ENCODE measurements at regions not wholly inside any gene's neighbourhood (a gene's known extent, or its start where the extent isn't known, plus 50 kb on each side); places are given as distances from the start of the nearest gene placed in this dataset.

GRCh38 chr2:154637456-154637855, 61.0 kb upstream of the KCNJ3 start:
- Histone ChIP-seq H3K4me3 (ENCODE audit: insufficient read depth, low read length, poor library complexity, severe bottlenecking) (no peak overlapping the region), H3K36me3 (ENCODE audit: low read length) (no peaks in the 10 kb centered on the region), H3K9me3 (ENCODE audit: insufficient read depth, low read length) (no peaks in the 10 kb centered on the region), H3K79me2 (ENCODE audit: insufficient read depth, low read length) (no peaks in the 10 kb centered on the region), H2AFZ (ENCODE audit: low read depth, low read length, severe bottlenecking) (no peak overlapping the region), H3F3A (ENCODE audit: insufficient read depth) (no peaks in the 10 kb centered on the region), H3K27me3 (ENCODE audit: low read length) (no peaks in the 10 kb centered on the region), H3K27ac (ENCODE audit: low read depth, low read length) (no peak overlapping the region), H3K4me2 (ENCODE audit: low read depth, low read length, poor library complexity, severe bottlenecking) (no peak overlapping the region), H3K9ac (ENCODE audit: low read length) (no peak overlapping the region), H3K9me2 (replicated peaks; ENCODE audit: insufficient read depth, low read length) (no peaks in the 10 kb centered on the region), H4K20me1 (ENCODE audit: low read depth, low read length) (no peaks in the 10 kb centered on the region)
- TF ChIP-seq CTCF (IDR thresholded peaks at IDR 0.05; ENCODE audit: insufficient read depth, low read length, poor library complexity, severe bottlenecking) (no peak), EZH2phosphoT487 (conservative IDR thresholded peaks at IDR 0.05; ENCODE audit: low read length) (no peak)

- H3K4me3 ChIP-seq (ENCODE audit: insufficient read depth, low read length, poor library complexity, severe bottlenecking) = no peak overlapping the region
- TF ChIP-seq CTCF (IDR thresholded peaks at IDR 0.05; ENCODE audit: insufficient read depth, low read length, poor library complexity, severe bottlenecking) (no peak), EZH2phosphoT487 (conservative IDR thresholded peaks at IDR 0.05; ENCODE audit: low read length) (no peak)
Observed at GRCh38 chr2:154638783-154639182, 59.7 kb upstream of the KCNJ3 start.

GRCh38 chr2:154640000-154640399, 58.5 kb upstream of the KCNJ3 start:
- TF ChIP-seq CTCF (IDR thresholded peaks at IDR 0.05; ENCODE audit: insufficient read depth, low read length, poor library complexity, severe bottlenecking) = no peak
- TF ChIP-seq EZH2phosphoT487 (conservative IDR thresholded peaks at IDR 0.05; ENCODE audit: low read length) = no peak
- Histone ChIP-seq H2AFZ (ENCODE audit: low read depth, low read length, severe bottlenecking) (peak overlapping the region; percentile 4), H3K4me2 (ENCODE audit: low read depth, low read length, poor library complexity, severe bottlenecking) (no peak overlapping the region), H3K9ac (ENCODE audit: low read length) (no peak overlapping the region), H3K27me3 (ENCODE audit: low read length) (no peaks in the 10 kb centered on the region), H3K36me3 (ENCODE audit: low read length) (no peaks in the 10 kb centered on the region), H3K4me3 (ENCODE audit: insufficient read depth, low read length, poor library complexity, severe bottlenecking) (no peak overlapping the region), H3K79me2 (ENCODE audit: insufficient read depth, low read length) (no peaks in the 10 kb centered on the region), H3K9me2 (replicated peaks; ENCODE audit: insufficient read depth, low read length) (no peaks in the 10 kb centered on the region), H3K9me3 (ENCODE audit: insufficient read depth, low read length) (no peaks in the 10 kb centered on the region), H4K20me1 (ENCODE audit: low read depth, low read length) (no peaks in the 10 kb centered on the region), H3F3A (ENCODE audit: insufficient read depth) (no peaks in the 10 kb centered on the region), H3K27ac (ENCODE audit: low read depth, low read length) (no peak overlapping the region)

More at GRCh38 chr2:154638783-154639182, 59.7 kb upstream of the KCNJ3 start:
- H3F3A ChIP-seq (ENCODE audit: insufficient read depth) = no peaks in the 10 kb centered on the region
- no peak overlapping the region for H3K4me2 ChIP-seq (ENCODE audit: low read depth, low read length, poor library complexity, severe bottlenecking)
- no peaks in the 10 kb centered on the region for H3K36me3 ChIP-seq (ENCODE audit: low read length)
- no peaks in the 10 kb centered on the region for H3K9me3 ChIP-seq (ENCODE audit: insufficient read depth, low read length)
- no peaks in the 10 kb centered on the region for H3K27me3 ChIP-seq (ENCODE audit: low read length)
- no peaks in the 10 kb centered on the region for H3K9me2 ChIP-seq (replicated peaks; ENCODE audit: insufficient read depth, low read length)
- no peak overlapping the region for H3K9ac ChIP-seq (ENCODE audit: low read length)
- no peaks in the 10 kb centered on the region for H3K79me2 ChIP-seq (ENCODE audit: insufficient read depth, low read length)
- H4K20me1 ChIP-seq (ENCODE audit: low read depth, low read length) = no peaks in the 10 kb centered on the region
- H3K27ac ChIP-seq (ENCODE audit: low read depth, low read length) = no peak overlapping the region
- H2AFZ ChIP-seq (ENCODE audit: low read depth, low read length, severe bottlenecking) = no peak overlapping the region
